Activated T-helper 1 cell treated with anti-CD3 and anti-CD28 coated beads, Interleukin-12 subunit alpha, Interleukin-12 subunit beta, Interleukin-2, Interleukin-4 antibody, amounts not matched to agents 30 ng/mL and 10 ng/mL and 1 ng/mL, durations not matched to agents 14 hours and 24 hours and 36 hours (primary cell): ENCODE measurements at regions not wholly inside any gene's neighbourhood (a gene's known extent, or its start where the extent isn't known, plus 50 kb on each side); places are given as distances from the start of the nearest gene placed in this dataset.
"Not testable (repeated sequence)": the region's sequence is repeated elsewhere in the genome, so short reads cannot be mapped to it uniquely, and the experiment has no call there.

Experiments used
- DNase-seq: peaks from one replicate; pipeline ENCODE4 v3.0.0; 2021; ENCODE audit warnings: low spot score
- H3K27ac Mint-ChIP-seq: one replicate; pipeline ENCODE4 v1.8.0; 2021; ENCODE audit warnings: mild to moderate bottlenecking, mixed read lengths
- H3K27me3 Mint-ChIP-seq: one replicate; pipeline ENCODE4 v1.8.0; 2022; ENCODE audit warnings: mild to moderate bottlenecking, moderate library complexity, mixed read lengths; ENCODE audit not compliant: insufficient read depth
- H3K36me3 Mint-ChIP-seq: one replicate; pipeline ENCODE4 v1.8.0; 2021; ENCODE audit warnings: low read depth, mixed read lengths
- H3K4me1 Mint-ChIP-seq: one replicate; pipeline ENCODE4 v1.8.0; 2021; ENCODE audit warnings: low read depth, mixed read lengths
- H3K4me3 Mint-ChIP-seq: one replicate; pipeline ENCODE4 v1.8.0; 2021; ENCODE audit warnings: mild to moderate bottlenecking, moderate library complexity, mixed read lengths
- H3K9me3 Mint-ChIP-seq: one replicate; pipeline ENCODE4 v1.8.0; 2021; ENCODE audit warnings: mixed read lengths
- intact Hi-C: fragments of 100-400 bp; cut with micrococcal nuclease; formaldehyde crosslinking; loops from one replicate; pipeline ENCODE4 v1.15.1; 2024

DNA sequence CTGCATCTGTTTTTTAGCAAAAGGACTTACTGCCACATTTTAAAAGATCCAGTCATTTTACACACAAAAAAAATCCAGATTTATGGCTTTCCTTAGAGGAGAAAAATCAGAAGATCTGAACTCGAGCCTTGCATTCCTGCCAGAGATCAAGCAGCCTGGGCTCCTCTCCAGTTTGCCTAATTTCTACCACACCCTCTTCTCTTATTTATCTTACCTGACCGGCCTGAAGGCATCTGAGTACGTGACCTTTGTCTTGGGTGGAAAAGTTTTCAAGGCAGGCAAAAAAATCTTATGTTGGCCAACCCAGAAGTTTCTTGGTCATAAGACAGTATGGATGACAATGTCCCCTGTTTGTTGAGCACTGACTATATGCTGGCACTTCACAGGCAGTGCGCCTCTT is 60.3 kb downstream of the CHRD start:
- H3K9me3 Mint-ChIP-seq, result no peaks in the 10 kb centered on the region
- H3K4me1 Mint-ChIP-seq, result no peaks in the 10 kb centered on the region

DNA sequence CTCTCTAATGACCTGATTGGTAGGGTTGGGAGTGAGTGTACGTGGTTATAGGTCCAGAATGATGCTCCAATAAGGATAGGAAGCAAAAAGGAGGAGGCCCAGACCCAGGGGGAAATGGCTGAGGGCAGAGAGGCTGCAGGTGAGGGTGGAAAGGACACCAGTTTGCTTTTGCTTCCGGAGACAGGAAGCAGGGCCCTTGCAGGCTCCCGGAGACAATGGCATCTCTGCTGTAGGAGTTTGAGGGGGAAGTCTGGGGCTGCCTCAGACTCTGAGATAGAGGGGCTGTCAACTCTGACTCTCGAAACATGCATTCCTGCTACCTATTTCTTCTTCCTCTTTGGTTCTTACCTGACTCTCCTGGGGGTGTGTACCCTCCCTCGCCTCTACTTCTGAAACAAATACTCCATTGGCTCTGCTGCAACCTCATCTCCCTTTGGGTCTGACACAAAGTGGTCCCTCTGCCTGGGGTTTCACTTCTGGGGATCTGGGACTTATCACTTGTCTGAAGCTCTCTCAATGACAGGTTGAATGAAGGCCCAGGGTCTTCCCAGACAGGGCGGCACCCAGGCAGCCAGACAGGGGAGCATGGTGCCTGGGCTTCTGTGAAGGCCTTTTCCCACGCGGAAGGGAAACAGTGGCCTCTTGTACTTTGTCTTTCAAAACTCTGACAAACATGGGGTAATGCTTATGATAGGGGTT is 61.5 kb downstream of the CHRD start:
- H3K4me1 Mint-ChIP-seq, result no peaks in the 10 kb centered on the region
- H3K9me3 Mint-ChIP-seq, result no peaks in the 10 kb centered on the region
- intact Hi-C loops, result no loop called here
- H3K4me3 Mint-ChIP-seq, result no peak overlapping the region
- H3K36me3 Mint-ChIP-seq, result no peaks in the 10 kb centered on the region
- no peaks in the 10 kb centered on the region for H3K27me3 Mint-ChIP-seq
- no peak for DNase-seq
- no peak overlapping the region for H3K27ac Mint-ChIP-seq

More for the DNA sequence above, 60.3 kb downstream of the CHRD start:
- intact Hi-C loops, result no loop called here
- H3K27me3 Mint-ChIP-seq, result no peaks in the 10 kb centered on the region
- no peaks in the 10 kb centered on the region for H3K36me3 Mint-ChIP-seq
- no peak for DNase-seq
- no peak overlapping the region for H3K4me3 Mint-ChIP-seq
- no peak overlapping the region for H3K27ac Mint-ChIP-seq

DNA sequence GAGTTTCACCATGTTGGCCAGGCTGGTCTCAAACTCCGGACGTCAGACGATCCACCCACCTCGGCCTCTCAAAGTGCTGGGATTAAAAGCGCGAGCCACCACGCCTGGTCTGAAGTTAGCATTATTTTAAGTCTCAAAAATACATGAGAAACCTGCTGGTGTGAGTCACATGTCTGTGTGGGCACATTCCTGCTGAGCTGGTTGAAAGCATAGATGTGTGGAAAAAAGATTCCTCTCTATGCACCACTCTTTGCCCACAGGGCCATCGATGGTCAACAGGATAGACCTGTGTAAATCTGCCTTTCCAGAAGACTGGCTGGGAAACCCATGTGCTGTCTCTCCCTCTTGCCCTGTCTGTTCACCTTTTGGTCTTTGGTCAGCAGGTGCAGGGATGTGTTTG is 63.5 kb downstream of the CHRD start:
- Mint-ChIP-seq H3K4me3 (no peak overlapping the region), H3K9me3 (no peaks in the 10 kb centered on the region), H3K27me3 (no peaks in the 10 kb centered on the region), H3K27ac (no peak overlapping the region), H3K4me1 (no peaks in the 10 kb centered on the region), H3K36me3 (no peaks in the 10 kb centered on the region)
- no peak for DNase-seq
- intact Hi-C loops, result no loop called here

DNA sequence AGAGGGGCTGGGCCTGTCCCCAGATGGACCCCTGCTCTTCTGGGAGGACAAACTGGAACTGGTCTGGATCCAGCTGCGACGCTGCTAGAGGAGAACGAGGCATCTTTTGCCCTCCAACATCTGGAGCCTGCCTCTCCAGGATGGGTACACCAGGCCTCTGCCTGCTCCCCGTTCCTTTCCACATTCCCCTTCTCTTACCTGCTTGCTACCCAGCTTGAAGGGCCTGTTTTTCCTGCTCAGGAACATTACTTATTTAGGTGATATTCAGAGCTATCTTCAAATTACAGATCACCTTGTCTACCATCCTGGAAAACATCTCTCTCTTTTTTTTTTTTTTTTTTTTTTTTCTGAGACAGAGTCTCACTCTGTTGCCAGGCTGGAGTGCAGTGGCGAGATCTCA is 64.0 kb downstream of the CHRD start:
- no peak overlapping the region for H3K4me3 Mint-ChIP-seq
- no peaks in the 10 kb centered on the region for H3K36me3 Mint-ChIP-seq
- H3K27ac Mint-ChIP-seq, result no peak overlapping the region
- no peaks in the 10 kb centered on the region for H3K9me3 Mint-ChIP-seq
- intact Hi-C loops, result no loop called here
- no peaks in the 10 kb centered on the region for H3K4me1 Mint-ChIP-seq
- no peak for DNase-seq
- H3K27me3 Mint-ChIP-seq, result no peaks in the 10 kb centered on the region

DNA sequence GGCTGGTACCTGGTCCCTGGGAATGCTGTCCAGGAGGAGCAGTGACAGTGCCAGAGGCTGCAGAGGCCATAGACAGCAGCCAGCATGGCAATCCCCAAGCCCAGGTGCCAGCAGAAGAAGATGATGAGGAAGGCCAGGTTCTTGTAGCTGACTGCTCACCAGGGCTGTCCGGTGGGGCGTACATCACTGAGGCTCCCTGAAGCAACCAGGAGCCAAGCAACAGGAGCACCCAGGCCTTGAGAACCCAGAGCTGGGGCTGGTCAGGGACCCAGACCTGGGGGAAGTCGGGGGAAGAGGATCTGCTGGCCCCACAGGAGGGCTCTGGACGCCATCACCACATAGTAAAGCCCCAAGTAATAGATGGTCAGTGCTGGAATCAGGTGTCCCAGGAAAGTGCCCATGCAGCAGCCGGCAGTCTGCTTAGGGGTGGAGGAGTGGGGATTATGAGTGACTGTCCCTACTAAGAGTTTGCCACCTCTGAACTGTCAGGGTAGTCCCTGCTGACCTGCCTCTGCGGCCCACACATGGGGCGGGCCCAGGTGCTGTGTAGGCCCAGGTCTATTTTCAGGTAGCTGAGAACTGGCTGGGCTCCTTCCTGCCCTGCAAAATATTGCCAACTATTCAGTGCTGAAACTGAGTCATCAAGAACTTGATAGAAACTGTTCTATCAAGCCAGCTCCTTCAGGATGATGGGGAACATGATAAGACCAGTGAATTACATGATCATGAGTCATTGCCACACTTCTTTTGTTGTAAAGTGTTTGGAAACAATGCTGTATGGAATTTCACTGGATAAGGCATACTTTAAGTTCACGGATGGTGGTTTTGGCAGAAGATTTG is 68.7 kb downstream of the CHRD start:
- no peaks in the 10 kb centered on the region for H3K9me3 Mint-ChIP-seq
- no peaks in the 10 kb centered on the region for H3K4me1 Mint-ChIP-seq
- intact Hi-C loops, result no loop called here
- peaks cover 7% of the 10 kb centered on the region for H3K27me3 Mint-ChIP-seq
- no peak for DNase-seq
- H3K4me3 Mint-ChIP-seq, result no peak overlapping the region
- no peaks in the 10 kb centered on the region for H3K36me3 Mint-ChIP-seq
- no peak overlapping the region for H3K27ac Mint-ChIP-seq

DNA sequence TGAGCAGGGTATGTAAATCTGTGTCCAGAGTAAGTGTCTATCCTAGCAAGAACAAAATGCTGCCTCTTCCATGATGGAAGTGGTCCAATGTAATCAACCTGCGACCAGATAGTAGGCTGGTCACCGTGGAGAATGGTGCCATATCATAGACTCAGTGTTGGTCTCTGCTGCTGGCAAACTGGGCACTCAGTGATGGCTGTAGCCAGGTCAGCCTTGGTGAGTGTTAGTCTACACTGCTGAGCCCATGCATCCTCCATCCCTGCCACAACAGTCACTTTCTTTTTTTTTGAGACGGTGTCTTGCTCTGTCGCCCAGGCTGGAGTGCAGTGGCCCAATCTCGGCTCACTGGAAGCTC is 69.3 kb downstream of the CHRD start:
- intact Hi-C loops, result no loop called here
- Mint-ChIP-seq H3K36me3 (no peaks in the 10 kb centered on the region), H3K27me3 (peaks cover 8% of the 10 kb centered on the region), H3K9me3 (no peaks in the 10 kb centered on the region), H3K4me3 (no peak overlapping the region), H3K27ac (no peak overlapping the region), H3K4me1 (no peaks in the 10 kb centered on the region)
- no peak for DNase-seq

DNA sequence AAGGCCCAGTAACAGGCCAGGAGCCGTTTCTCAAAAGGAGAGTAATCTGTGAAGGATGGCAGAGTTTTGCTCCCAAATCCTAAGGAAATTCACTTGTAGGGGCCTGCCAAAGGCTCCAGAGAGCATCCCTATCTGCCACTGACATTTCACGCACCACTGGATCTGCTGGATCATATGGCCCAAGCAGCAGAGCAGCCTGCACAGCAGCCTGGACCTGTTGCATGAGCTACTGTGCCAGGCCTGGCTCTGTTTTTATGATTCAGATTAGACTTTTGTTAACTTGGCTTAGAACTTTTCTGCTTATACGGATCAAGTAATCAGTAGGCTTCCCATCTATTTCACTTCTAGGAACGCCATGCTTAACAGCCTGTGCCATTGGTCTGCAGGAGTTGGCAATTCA is 70.7 kb downstream of the CHRD start:
- H3K4me3 Mint-ChIP-seq, result no peak overlapping the region
- H3K9me3 Mint-ChIP-seq, result no peaks in the 10 kb centered on the region
- no peak for DNase-seq
- H3K36me3 Mint-ChIP-seq, result no peaks in the 10 kb centered on the region
- peaks cover 8% of the 10 kb centered on the region for H3K27me3 Mint-ChIP-seq
- no peak overlapping the region for H3K27ac Mint-ChIP-seq
- H3K4me1 Mint-ChIP-seq, result no peaks in the 10 kb centered on the region
- intact Hi-C loops, result no loop called here

DNA sequence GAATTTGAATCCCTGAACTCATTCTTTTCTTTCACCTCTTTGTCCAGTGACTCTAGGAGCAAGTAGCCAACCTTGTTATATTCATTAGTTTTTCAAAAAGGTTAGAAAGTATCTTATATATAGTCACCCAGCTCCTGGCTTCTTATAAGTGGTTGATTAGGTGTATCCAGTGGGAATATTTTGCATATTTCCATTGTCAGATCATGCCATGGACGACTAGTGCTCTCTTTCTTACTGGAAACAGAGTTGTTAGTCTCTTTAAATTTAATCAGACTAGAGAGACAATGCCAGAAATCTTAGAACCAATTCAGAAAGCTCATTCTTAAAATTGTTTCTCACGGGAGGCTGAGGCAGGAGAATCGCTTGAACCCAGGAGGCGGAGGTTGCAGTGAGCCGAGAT is 73.4 kb downstream of the CHRD start:
- H3K4me1 Mint-ChIP-seq, result no peaks in the 10 kb centered on the region
- H3K4me3 Mint-ChIP-seq, result no peak overlapping the region
- H3K36me3 Mint-ChIP-seq, result no peaks in the 10 kb centered on the region
- no peak for DNase-seq
- peaks cover 11% of the 10 kb centered on the region for H3K27me3 Mint-ChIP-seq
- intact Hi-C loops, result no loop called here
- H3K27ac Mint-ChIP-seq, result no peak overlapping the region
- H3K9me3 Mint-ChIP-seq, result no peaks in the 10 kb centered on the region

DNA sequence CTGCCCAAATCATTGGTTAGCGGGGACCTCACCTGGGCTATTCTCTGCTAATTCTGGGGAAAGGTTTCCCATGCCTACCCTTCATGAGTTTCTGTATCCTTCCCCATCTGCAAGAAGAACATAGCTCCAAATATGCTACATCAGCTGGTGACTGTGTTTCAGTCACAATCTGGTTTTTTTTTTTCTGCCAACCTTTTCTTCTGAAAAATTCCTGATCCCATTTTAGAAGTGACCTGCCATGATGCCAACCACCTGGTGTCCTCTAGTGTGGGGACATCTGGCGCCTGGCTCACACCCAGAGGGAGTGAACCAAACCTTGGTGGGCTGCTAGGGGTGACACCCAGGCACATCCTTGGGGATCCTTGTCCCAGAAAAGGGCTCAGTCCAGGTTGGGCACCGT is 76.1 kb downstream of the CHRD start:
- Mint-ChIP-seq H3K36me3 (no peaks in the 10 kb centered on the region), H3K4me3 (no peak overlapping the region), H3K9me3 (no peaks in the 10 kb centered on the region), H3K27ac (no peak overlapping the region), H3K4me1 (no peaks in the 10 kb centered on the region), H3K27me3 (peaks cover 11% of the 10 kb centered on the region)
- intact Hi-C loops, result no loop called here
- DNase-seq, result no peak

DNA sequence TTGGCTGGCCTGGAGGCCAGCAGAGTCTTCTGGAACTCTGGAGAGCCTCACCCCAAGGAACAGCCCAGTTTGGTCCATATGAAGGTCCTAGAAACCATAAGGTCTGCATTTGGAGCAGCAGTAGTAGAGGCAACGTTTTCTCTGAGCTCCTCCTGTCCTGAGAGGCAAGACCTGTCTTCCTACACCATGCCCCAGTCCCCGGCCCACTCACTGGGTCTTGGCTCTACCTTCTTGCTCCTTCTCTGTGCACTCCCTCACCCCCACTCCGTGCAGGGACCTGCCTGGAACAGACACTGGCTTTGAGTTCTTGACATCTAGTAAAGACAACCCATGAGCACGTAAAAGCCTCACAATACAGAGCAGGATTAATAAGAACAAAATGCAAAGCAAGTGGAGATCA is 76.6 kb downstream of the CHRD start:
- Mint-ChIP-seq H3K27ac (no peak overlapping the region), H3K4me1 (no peaks in the 10 kb centered on the region), H3K36me3 (no peaks in the 10 kb centered on the region), H3K9me3 (no peaks in the 10 kb centered on the region), H3K27me3 (peaks cover 11% of the 10 kb centered on the region), H3K4me3 (no peak overlapping the region)
- DNase-seq, result no peak
- intact Hi-C loops, result no loop called here

DNA sequence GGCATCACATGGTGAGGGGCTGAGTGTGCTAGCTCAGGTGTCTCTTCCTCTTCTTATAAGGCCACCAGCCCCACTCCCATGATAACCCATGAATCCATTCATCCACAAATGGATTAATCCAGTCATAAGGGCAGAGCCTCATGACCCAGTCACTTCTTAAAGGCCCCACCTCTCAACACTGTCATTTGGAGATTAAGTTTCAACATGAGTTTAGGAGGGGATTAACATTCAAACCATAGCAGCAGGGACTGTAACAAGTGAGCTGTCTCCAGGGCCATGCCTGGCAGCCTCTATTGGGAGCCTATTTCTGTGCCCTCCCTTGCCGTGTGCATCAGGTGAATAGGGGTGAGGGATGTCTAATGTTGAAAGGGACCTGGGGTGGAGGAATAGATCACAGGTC is 77.5 kb downstream of the CHRD start:
- no peak overlapping the region for H3K4me3 Mint-ChIP-seq
- intact Hi-C loops, result no loop called here
- no peaks in the 10 kb centered on the region for H3K36me3 Mint-ChIP-seq
- DNase-seq, result no peak
- H3K27ac Mint-ChIP-seq, result no peak overlapping the region
- H3K9me3 Mint-ChIP-seq, result no peaks in the 10 kb centered on the region
- peaks cover 8% of the 10 kb centered on the region for H3K27me3 Mint-ChIP-seq
- H3K4me1 Mint-ChIP-seq, result no peaks in the 10 kb centered on the region

DNA sequence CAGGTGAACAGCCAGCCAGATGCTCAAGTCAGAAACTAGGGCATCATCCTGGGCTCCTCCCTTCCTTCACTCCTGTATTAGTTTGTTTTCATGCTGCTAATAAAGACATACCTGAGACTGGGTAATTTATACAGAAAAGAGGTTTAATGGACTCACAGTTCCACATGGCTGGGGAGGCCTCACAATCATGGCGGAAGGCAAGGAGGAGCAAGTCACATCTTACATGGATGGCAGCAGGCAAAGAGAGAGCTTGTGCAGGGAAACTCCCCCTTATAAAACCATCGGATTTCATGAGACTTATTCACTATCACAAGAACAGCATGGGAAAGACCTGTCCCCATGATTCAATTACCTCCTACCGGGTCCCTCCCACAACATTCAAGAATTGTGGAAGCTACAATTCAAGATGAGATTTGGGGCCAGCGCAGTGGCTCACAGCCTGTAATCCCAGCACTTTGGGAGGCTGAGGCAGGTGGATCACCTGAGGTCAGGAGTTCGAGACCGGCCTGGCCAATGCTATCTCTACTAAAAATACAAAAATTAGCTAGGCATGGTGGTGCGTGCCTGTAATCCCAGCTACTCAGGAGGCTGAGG is 78.0 kb downstream of the CHRD start:
- intact Hi-C loops, H3K4me1 Mint-ChIP-seq, H3K36me3 Mint-ChIP-seq, DNase-seq, H3K4me3 Mint-ChIP-seq, H3K27me3 Mint-ChIP-seq, H3K27ac Mint-ChIP-seq, H3K9me3 Mint-ChIP-seq: not testable (repeated sequence)

DNA sequence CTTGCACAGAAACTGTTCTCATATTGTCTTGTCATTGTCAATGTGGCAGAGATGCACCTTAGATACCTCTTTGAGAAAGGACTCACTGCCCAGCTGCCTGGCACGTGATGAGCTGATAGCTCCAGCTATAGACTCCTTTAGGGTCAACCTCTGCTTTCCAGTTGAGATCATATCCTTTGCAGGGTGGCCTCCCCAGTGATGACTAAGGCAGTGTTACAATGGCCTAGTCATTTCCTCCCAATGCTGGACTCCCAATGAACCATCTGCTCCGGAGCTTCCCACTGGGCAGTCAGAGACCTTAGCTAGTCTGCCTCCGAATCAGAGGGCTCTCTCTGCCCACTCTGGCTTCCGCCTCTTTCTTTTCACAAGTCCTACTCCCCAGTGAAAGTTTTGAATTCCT is 79.5 kb downstream of the CHRD start:
- H3K4me3 Mint-ChIP-seq, result no peak overlapping the region
- intact Hi-C loops, result no loop called here
- no peaks in the 10 kb centered on the region for H3K9me3 Mint-ChIP-seq
- no peaks in the 10 kb centered on the region for H3K4me1 Mint-ChIP-seq
- peaks cover 3% of the 10 kb centered on the region for H3K27me3 Mint-ChIP-seq
- no peaks in the 10 kb centered on the region for H3K36me3 Mint-ChIP-seq
- H3K27ac Mint-ChIP-seq, result no peak overlapping the region
- no peak for DNase-seq
